Upper lobe of left lung (tissue), 6 donors: ENCODE measurements at regions not wholly inside any gene's neighbourhood (a gene's known extent, or its start where the extent isn't known, plus 50 kb on each side); places are given as distances from the start of the nearest gene placed in this dataset.

Source experiments
- ATAC-seq, 2 donors: fragments of 200-7000 bp; cut with Tn5 transposase; one replicate each; pipeline ENCODE4 v1.9.1; 2022; ENCODE audit warnings: mild to moderate bottlenecking in 2 of 2, moderate library complexity in 2 of 2; ENCODE audit not compliant: low FRiP score in 2 of 2
- DNase-seq, 2 donors: peaks; one replicate each; pipeline ENCODE4 v3.0.0-alpha.2; 2019 to 2020
- H3K27ac ChIP-seq, 4 donors: fragments of 200-600 bp; sonication (generic); one replicate each; pipeline ENCODE4 v1.5.1; 2016 to 2019
- H3K27me3 ChIP-seq, 4 donors: fragments of 200-600 bp; sonication (generic); one replicate each; pipeline ENCODE4 v1.5.1; 2017 to 2019
- H3K36me3 ChIP-seq, 4 donors: fragments of 200-600 bp; sonication (generic); one replicate each; pipeline ENCODE4 v1.5.1; 2016 to 2019
- H3K4me1 ChIP-seq, 4 donors: fragments of 200-600 bp; sonication (generic); one replicate each; pipeline ENCODE4 v1.5.1; 2018 to 2019
- H3K4me3 ChIP-seq, 4 donors: fragments of 200-600 bp; sonication (generic); one replicate each; pipeline ENCODE4 v1.5.1; 2017 to 2019; ENCODE audit warnings: mild to moderate bottlenecking in 2 of 4, moderate library complexity in 1 of 4
- H3K9me3 ChIP-seq, 4 donors: fragments of 200-600 bp; sonication (generic); one replicate each; pipeline ENCODE4 v1.5.1; 2018 to 2019
- EP300 ChIP-seq, 4 donors: sonication (generic); formaldehyde crosslinking; IDR thresholded peaks; one replicate each; pipeline ENCODE4 v1.5.1; 2017; ENCODE audit warnings: antibody characterized with exemption in 4 of 4, control low read depth in 2 of 4
- POLR2A ChIP-seq, 4 donors: fragments of 450-650 bp; IDR thresholded peaks; one replicate each; pipeline ENCODE4 v1.5.1; 2016 to 2017; ENCODE audit warnings: antibody characterized with exemption in 4 of 4, mild to moderate bottlenecking in 2 of 4
- POLR2AphosphoS5 ChIP-seq, 2 donors: sonication (generic); formaldehyde crosslinking; IDR thresholded peaks; one replicate each; pipeline ENCODE4 v1.5.1; 2017; ENCODE audit warnings: antibody characterized with exemption in 2 of 2
- WGBS, 2 donors: methylation state at CpG; one replicate each; pipeline ENCODE4 v1.1.5; 2017 to 2018; 5-methylcytosine and 5-hydroxymethylcytosine counted together
- TF ChIP-seq, protein P1 (sequence below), 6 experiments: fragments of 450-650 bp in 4 of 6; fragments of 200-600 bp in 2 of 6; sonication (generic) in 2 of 6; IDR thresholded peaks; one replicate each; pipeline ENCODE4 v1.5.1; 2016 to 2019; ENCODE audit warnings: antibody characterized with exemption in 6 of 6
- donor health status: DM: no; HTN: no; CAD: no; lungs with moderate emphysema.
- donor health status: DM: no; HTN: yes; CAD: no; lungs with severe emphysema.

DNA sequence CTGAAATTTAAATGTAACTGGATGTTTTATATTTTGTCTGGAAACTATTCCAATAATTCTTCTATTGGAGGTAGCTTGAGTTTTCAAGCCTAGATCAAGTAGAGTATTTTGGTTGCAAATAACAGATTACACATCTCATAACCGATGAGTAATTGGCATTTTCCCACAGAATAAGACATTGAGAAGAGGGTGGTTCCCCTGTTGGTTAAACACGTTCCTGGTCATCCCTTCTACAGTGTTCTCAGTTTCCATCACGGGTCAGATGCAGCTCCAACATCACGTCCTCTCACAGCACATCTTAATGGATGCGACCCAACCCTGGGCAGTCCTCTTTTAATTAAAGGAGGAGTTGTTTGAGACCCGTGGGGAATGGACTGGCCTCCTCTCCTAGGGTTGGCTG, 149.0 kb upstream of the ZNF516 start:
- Histone ChIP-seq H3K27ac (no peak overlapping the region), H3K4me1 (no peaks in the 10 kb centered on the region), H3K9me3 (no peaks in the 10 kb centered on the region), H3K4me3 (no peak overlapping the region), H3K27me3 (no peaks in the 10 kb centered on the region), H3K36me3 (no peaks in the 10 kb centered on the region)
- ATAC-seq (no peak), DNase-seq (no peak)
- TF ChIP-seq EP300 (IDR thresholded peaks at IDR 0.05) (no peak), POLR2AphosphoS5 (IDR thresholded peaks at IDR 0.05) (no peak), POLR2A (IDR thresholded peaks at IDR 0.05) (no peak)
- TF ChIP-seq, protein P1, sequence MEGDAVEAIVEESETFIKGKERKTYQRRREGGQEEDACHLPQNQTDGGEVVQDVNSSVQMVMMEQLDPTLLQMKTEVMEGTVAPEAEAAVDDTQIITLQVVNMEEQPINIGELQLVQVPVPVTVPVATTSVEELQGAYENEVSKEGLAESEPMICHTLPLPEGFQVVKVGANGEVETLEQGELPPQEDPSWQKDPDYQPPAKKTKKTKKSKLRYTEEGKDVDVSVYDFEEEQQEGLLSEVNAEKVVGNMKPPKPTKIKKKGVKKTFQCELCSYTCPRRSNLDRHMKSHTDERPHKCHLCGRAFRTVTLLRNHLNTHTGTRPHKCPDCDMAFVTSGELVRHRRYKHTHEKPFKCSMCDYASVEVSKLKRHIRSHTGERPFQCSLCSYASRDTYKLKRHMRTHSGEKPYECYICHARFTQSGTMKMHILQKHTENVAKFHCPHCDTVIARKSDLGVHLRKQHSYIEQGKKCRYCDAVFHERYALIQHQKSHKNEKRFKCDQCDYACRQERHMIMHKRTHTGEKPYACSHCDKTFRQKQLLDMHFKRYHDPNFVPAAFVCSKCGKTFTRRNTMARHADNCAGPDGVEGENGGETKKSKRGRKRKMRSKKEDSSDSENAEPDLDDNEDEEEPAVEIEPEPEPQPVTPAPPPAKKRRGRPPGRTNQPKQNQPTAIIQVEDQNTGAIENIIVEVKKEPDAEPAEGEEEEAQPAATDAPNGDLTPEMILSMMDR (IDR thresholded peaks at IDR 0.05), result no peak
- WGBS, 2 donors, result 85 to 89% methylated on average over 5 to 6 of the region's 6 CpGs

DNA sequence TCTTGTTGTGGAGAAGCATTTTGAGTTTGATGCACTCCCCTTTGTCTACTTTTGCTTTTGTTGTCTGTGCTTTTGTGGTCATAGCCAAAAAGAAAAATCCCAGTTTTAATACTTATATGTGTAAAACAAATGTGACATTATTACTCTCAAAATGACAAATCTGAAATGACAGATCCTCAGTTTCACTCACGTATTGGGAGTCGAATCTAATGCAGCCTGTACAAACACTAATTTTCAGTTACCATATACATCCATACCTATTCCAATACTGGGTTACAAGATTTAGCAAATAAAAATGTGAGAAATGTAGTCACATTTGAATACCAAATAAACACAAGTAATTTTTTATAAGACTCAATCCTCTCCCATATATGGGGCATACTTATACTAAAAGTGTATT, 148.2 kb upstream of the ZNF516 start:
- 83 to 93% methylated on average over 2 of the region's 2 CpGs for WGBS, 2 donors
- H3K27ac ChIP-seq, result no peak overlapping the region
- H3K27me3 ChIP-seq, result no peaks in the 10 kb centered on the region
- no peaks in the 10 kb centered on the region for H3K36me3 ChIP-seq
- H3K9me3 ChIP-seq, result no peaks in the 10 kb centered on the region
- H3K4me1 ChIP-seq, result no peaks in the 10 kb centered on the region
- no peak overlapping the region for H3K4me3 ChIP-seq
- no peak for DNase-seq
- ATAC-seq, result no peak
- TF ChIP-seq EP300 (IDR thresholded peaks at IDR 0.05) (no peak), POLR2AphosphoS5 (IDR thresholded peaks at IDR 0.05) (no peak), POLR2A (IDR thresholded peaks at IDR 0.05) (no peak)

DNA sequence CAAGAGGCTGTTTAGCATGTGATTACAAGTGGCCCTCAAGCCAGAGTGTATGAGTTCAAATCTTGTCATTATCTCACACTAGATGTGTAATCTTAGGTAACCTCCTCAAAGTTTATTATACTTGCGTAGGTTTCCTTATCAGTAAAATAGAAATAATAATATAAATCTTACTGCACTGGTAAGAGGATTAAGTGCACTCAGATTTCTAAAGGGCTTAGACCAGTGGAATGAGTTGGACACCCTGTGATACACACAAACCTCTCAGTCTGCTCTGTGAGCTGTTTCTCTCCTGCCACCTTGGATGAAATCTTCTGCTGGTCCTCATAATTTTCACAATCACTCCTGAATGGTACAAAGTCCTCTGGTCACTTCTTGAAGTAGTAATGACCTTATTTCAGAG, 145.4 kb upstream of the ZNF516 start:
- Histone ChIP-seq H3K4me3 (no peak overlapping the region), H3K9me3 (no peaks in the 10 kb centered on the region), H3K27me3 (no peaks in the 10 kb centered on the region), H3K36me3 (no peaks in the 10 kb centered on the region), H3K27ac (no peak overlapping the region), H3K4me1 (no peaks in the 10 kb centered on the region)
- TF ChIP-seq POLR2A (IDR thresholded peaks at IDR 0.05), result no peak
- no peak for TF ChIP-seq EP300 (IDR thresholded peaks at IDR 0.05)
- TF ChIP-seq, protein P1 (IDR thresholded peaks at IDR 0.05), result no peak
- no peak for TF ChIP-seq POLR2AphosphoS5 (IDR thresholded peaks at IDR 0.05)
- 68 to 90% methylated on average over 1 of the region's 1 CpG for WGBS, 2 donors
- DNase-seq, result no peak
- ATAC-seq, result no peak

DNA sequence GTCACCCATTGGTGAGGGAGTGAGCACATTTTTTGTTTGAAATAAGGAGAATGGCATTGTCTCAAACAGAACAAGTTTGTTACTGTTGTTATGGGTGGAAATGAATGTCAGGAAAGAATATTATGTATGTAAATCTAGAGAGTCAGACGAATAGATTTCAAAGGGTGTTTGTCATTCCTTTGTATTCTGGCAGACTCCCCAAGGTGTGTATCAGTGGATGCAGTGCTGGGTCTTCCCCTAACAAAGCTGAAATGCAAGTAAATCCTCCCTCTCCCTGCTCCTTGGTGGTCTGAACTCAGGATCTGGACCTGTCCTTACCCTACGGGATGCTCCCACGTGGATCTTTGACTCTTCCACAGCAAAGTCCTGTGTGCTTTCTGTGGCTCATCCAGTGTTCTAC, 139.5 kb upstream of the ZNF516 start:
- DNase-seq (no peak), ATAC-seq (no peak)
- H3K36me3 ChIP-seq, result no peaks in the 10 kb centered on the region
- H3K27me3 ChIP-seq, result no peaks in the 10 kb centered on the region
- no peak overlapping the region for H3K27ac ChIP-seq
- TF ChIP-seq EP300 (IDR thresholded peaks at IDR 0.05) (no peak), POLR2AphosphoS5 (IDR thresholded peaks at IDR 0.05) (no peak)
- TF ChIP-seq, protein P1 (IDR thresholded peaks at IDR 0.05), result no peak
- no peaks in the 10 kb centered on the region for H3K4me1 ChIP-seq
- H3K4me3 ChIP-seq, result no peak overlapping the region
- WGBS, 2 donors, result 51 to 60% methylated on average over 3 of the region's 3 CpGs
- H3K9me3 ChIP-seq, result no peaks in the 10 kb centered on the region

DNA sequence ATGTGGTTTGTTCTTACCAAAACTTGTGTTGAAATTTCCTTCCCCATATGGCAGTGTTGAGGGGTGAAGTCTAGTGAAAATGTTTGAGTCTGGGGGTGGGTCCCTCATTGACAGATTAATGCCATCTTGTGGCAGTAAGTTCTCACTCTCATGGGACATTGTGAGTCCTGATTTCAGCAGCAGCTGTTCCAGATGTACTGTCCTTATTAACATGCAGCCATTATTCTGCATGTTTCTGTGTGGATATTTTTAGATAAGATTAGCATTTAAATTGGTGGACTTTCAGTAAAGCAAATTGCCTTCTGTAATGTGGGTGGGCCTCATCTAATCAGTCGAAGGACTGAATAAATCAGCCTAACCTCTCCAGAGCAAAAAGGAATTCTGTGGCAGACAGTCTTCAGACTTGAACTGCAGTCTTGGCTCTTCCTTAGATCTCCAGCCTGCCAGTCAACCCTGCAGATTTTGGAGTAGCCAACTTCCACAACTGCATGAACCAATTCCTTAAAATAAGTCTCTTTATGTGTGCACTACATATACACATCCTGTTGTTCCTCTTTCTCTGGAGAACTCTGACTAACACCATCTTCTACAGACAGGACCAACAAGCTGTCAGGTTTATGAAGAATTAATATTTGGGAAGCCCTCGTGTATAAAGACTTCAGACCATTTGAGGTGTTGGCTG, 138.7 kb upstream of the ZNF516 start:
- TF ChIP-seq POLR2AphosphoS5 (IDR thresholded peaks at IDR 0.05) (no peak), POLR2A (IDR thresholded peaks at IDR 0.05) (no peak), EP300 (IDR thresholded peaks at IDR 0.05) (no peak)
- TF ChIP-seq, protein P1 (IDR thresholded peaks at IDR 0.05), result no peak
- H3K9me3 ChIP-seq, result no peaks in the 10 kb centered on the region
- no peaks in the 10 kb centered on the region for H3K27me3 ChIP-seq
- no peaks in the 10 kb centered on the region for H3K4me1 ChIP-seq
- WGBS, 2 donors, result 74 to 79% methylated on average over 2 of the region's 2 CpGs
- H3K36me3 ChIP-seq, result no peaks in the 10 kb centered on the region
- no peak overlapping the region for H3K27ac ChIP-seq
- no peak overlapping the region for H3K4me3 ChIP-seq
- ATAC-seq (no peak), DNase-seq (no peak)
